Loucy (cell line): ENCODE measurements at regions not wholly inside any gene's neighbourhood (a gene's known extent, or its start where the extent isn't known, plus 50 kb on each side); places are given as distances from the start of the nearest gene placed in this dataset.

Source experiments
- H2AFZ ChIP-seq: fragments of 200-600 bp; sonication (generic); 2 replicates; pipeline ENCODE4 v1.6.0; 2016; ENCODE audit warnings: antibody characterized with exemption, mild to moderate bottlenecking, low read length, moderate library complexity
- H3F3A ChIP-seq: fragments of 200-600 bp; 2 replicates; pipeline ENCODE4 v1.6.0; 2016; ENCODE audit warnings: antibody characterized with exemption, low read depth, mild to moderate bottlenecking
- H3K27me3 ChIP-seq: fragments of 200-600 bp; sonication (generic); 2 replicates; pipeline ENCODE4 v1.6.1; 2014; ENCODE audit warnings: low read length, mild to moderate bottlenecking; ENCODE audit not compliant: insufficient read depth, poor library complexity, severe bottlenecking
- H3K36me3 ChIP-seq: fragments of 200-600 bp; sonication (generic); 2 replicates; pipeline ENCODE4 v1.6.1; 2016; ENCODE audit warnings: low read length; ENCODE audit not compliant: insufficient read depth
- H3K4me1 ChIP-seq: fragments of 200-600 bp; sonication (generic); 2 replicates; pipeline ENCODE4 v1.5.1; 2014; ENCODE audit warnings: low read length, mild to moderate bottlenecking; ENCODE audit not compliant: insufficient read depth, poor library complexity, severe bottlenecking
- H3K4me2 ChIP-seq: fragments of 200-600 bp; sonication (generic); 2 replicates; pipeline ENCODE4 v1.6.0; 2014; ENCODE audit warnings: antibody characterized with exemption, low read length, low read depth, mild to moderate bottlenecking; ENCODE audit not compliant: poor library complexity, severe bottlenecking
- H3K4me3 ChIP-seq: fragments of 200-600 bp; sonication (generic); 2 replicates; pipeline ENCODE4 v1.5.1; 2014; ENCODE audit warnings: low read length, mild to moderate bottlenecking, mixed read lengths; ENCODE audit not compliant: poor library complexity, severe bottlenecking
- H3K79me2 ChIP-seq: fragments of 200-600 bp; sonication (generic); 2 replicates; pipeline ENCODE4 v1.6.1; 2014; ENCODE audit warnings: low read length; ENCODE audit not compliant: insufficient read depth
- H3K9ac ChIP-seq: fragments of 200-600 bp; sonication (generic); 2 replicates; pipeline ENCODE4 v1.6.0; 2014; ENCODE audit warnings: mild to moderate bottlenecking, low read depth, low read length, moderate library complexity; ENCODE audit not compliant: poor library complexity, severe bottlenecking
- H3K9me2 ChIP-seq: fragments of 200-600 bp; sonication (generic); replicated peaks from 2 replicates; pipeline ENCODE4 v1.6.1; 2016; ENCODE audit warnings: low read depth, low read length, mixed read lengths
- H3K9me3 ChIP-seq: fragments of 200-600 bp; sonication (generic); 2 replicates; pipeline ENCODE4 v1.6.1; 2014; ENCODE audit warnings: mild to moderate bottlenecking, antibody characterized with exemption, low read length, low read depth; ENCODE audit not compliant: insufficient read depth
- H4K20me1 ChIP-seq: fragments of 200-600 bp; sonication (generic); 2 replicates; pipeline ENCODE4 v1.6.0; 2014; ENCODE audit warnings: antibody characterized with exemption, low read length, mild to moderate bottlenecking; ENCODE audit not compliant: insufficient read depth, poor library complexity, severe bottlenecking
- CTCF ChIP-seq: fragments of 200-600 bp; sonication (generic); conservative IDR thresholded peaks from 2 replicates; pipeline ENCODE4 v1.5.1; 2014; ENCODE audit warnings: mild to moderate bottlenecking, antibody characterized with exemption, low read length
- EZH2phosphoT487 ChIP-seq: fragments of 200-600 bp; IDR thresholded peaks from 2 replicates; pipeline ENCODE4 v1.6.1; 2018; ENCODE audit warnings: antibody characterized with exemption, mild to moderate bottlenecking, moderate library complexity, borderline replicate concordance

- TF ChIP-seq EZH2phosphoT487 (no peak), CTCF (no peak)
- Histone ChIP-seq H3F3A (no peaks in the 10 kb centered on the region), H3K9me3 (no peaks in the 10 kb centered on the region), H4K20me1 (no peaks in the 10 kb centered on the region), H3K79me2 (no peaks in the 10 kb centered on the region), H3K4me1 (no peaks in the 10 kb centered on the region), H3K9ac (no peak overlapping the region), H3K9me2 (no peaks in the 10 kb centered on the region), H3K27me3 (no peaks in the 10 kb centered on the region), H3K36me3 (no peaks in the 10 kb centered on the region), H3K4me3 (no peak overlapping the region), H2AFZ (no peak overlapping the region), H3K4me2 (no peak overlapping the region)
Measured at GRCh38 chr10:55203319-55203718, 402.3 kb upstream of the PCDH15 start.

GRCh38 chr10:55200020-55200419 is 399.0 kb upstream of the PCDH15 start:
- Histone ChIP-seq H3K9me3 (no peaks in the 10 kb centered on the region), H4K20me1 (no peaks in the 10 kb centered on the region), H3K36me3 (no peaks in the 10 kb centered on the region), H3K4me1 (no peaks in the 10 kb centered on the region), H3K9ac (no peak overlapping the region), H3K9me2 (no peaks in the 10 kb centered on the region), H3K27me3 (no peaks in the 10 kb centered on the region), H3K79me2 (no peaks in the 10 kb centered on the region), H2AFZ (no peak overlapping the region), H3K4me2 (no peak overlapping the region), H3K4me3 (no peak overlapping the region), H3F3A (no peaks in the 10 kb centered on the region)
- no peak for TF ChIP-seq CTCF
- no peak for TF ChIP-seq EZH2phosphoT487

- Histone ChIP-seq H3F3A (no peaks in the 10 kb centered on the region), H3K4me1 (no peaks in the 10 kb centered on the region), H3K9ac (no peak overlapping the region), H2AFZ (no peak overlapping the region), H3K9me3 (no peaks in the 10 kb centered on the region), H4K20me1 (no peaks in the 10 kb centered on the region), H3K9me2 (no peaks in the 10 kb centered on the region), H3K36me3 (no peaks in the 10 kb centered on the region), H3K4me3 (no peak overlapping the region), H3K79me2 (no peaks in the 10 kb centered on the region), H3K4me2 (no peak overlapping the region), H3K27me3 (no peaks in the 10 kb centered on the region)
- TF ChIP-seq CTCF (no peak), EZH2phosphoT487 (no peak)
Measured at GRCh38 chr10:55191236-55191860, 390.3 kb upstream of the PCDH15 start.
